Mammary epithelial cell (primary cell): ENCODE measurements at regions not wholly inside any gene's neighbourhood (a gene's known extent, or its start where the extent isn't known, plus 50 kb on each side); places are given as distances from the start of the nearest gene placed in this dataset.

Experiments used
- EZH2 ChIP-seq: IDR thresholded peaks from 2 replicates; pipeline ENCODE4 v1.6.1; 2012; ENCODE audit warnings: low read length, inconsistent platforms, borderline replicate concordance
- TF ChIP-seq, protein P1 (sequence below), 2 donors: IDR thresholded peaks in 1 of 2; conservative IDR thresholded peaks in 1 of 2; 2 replicates each; pipeline ENCODE4 v1.5.1; 2011 to 2012; ENCODE audit warnings: inconsistent platforms in 2 of 2, low read length in 2 of 2, mild to moderate bottlenecking in 2 of 2, control low read depth in 1 of 2, low read depth in 1 of 2; ENCODE audit not compliant: insufficient read depth in 1 of 2; ENCODE audit errors: extremely low read depth in 1 of 2

DNA sequence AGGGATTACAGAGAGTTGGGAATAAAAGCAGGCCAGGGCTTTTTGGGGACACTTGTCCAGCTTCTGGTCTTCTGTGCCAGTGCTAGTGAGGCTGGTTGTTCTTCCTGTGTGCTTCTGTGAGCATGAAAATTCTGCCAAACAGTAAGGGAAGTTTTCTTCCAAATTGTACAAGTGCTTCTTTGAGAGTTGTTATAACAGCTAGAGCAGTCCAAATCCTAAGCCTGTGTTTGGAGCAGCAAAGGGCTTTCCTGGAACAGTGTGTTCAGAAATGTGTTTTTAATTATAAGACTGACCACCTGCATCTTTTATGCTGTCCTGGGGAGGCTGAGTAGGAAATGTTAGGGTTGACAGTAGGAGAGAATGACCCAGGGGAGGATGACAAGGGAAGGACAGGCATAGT lies 223.0 kb upstream of the P2RY1 start:
- no peak for TF ChIP-seq EZH2
- TF ChIP-seq, protein P1, sequence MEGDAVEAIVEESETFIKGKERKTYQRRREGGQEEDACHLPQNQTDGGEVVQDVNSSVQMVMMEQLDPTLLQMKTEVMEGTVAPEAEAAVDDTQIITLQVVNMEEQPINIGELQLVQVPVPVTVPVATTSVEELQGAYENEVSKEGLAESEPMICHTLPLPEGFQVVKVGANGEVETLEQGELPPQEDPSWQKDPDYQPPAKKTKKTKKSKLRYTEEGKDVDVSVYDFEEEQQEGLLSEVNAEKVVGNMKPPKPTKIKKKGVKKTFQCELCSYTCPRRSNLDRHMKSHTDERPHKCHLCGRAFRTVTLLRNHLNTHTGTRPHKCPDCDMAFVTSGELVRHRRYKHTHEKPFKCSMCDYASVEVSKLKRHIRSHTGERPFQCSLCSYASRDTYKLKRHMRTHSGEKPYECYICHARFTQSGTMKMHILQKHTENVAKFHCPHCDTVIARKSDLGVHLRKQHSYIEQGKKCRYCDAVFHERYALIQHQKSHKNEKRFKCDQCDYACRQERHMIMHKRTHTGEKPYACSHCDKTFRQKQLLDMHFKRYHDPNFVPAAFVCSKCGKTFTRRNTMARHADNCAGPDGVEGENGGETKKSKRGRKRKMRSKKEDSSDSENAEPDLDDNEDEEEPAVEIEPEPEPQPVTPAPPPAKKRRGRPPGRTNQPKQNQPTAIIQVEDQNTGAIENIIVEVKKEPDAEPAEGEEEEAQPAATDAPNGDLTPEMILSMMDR (conservative IDR thresholded peaks at IDR 0.05 in 1 of 2, IDR thresholded peaks at IDR 0.05 in 1 of 2; ENCODE audit: extremely low read depth in 1 of 2, insufficient read depth in 1 of 2, low read depth in 1 of 2, low read length in 2 of 2): no peak
